GM12878 (cell line): ENCODE measurements at regions not wholly inside any gene's neighbourhood (a gene's known extent, or its start where the extent isn't known, plus 50 kb on each side); places are given as distances from the start of the nearest gene placed in this dataset.
A peak's percentile ranks its signal among the peaks of the same experiment; 100 is the strongest.

Experiments used
- ATAC-seq: fragments of 200-7000 bp; cut with Tn5 transposase; 3 replicates; pipeline ENCODE4 v1.9.1; 2020; ENCODE audit warnings: mild to moderate bottlenecking, moderate library complexity
- BruUV-seq: library from RNA; stranded (reverse); fragments of 400-500 nt; replicated peaks from 2 replicates; lab custom pipeline; 2021; lab: Mats Ljungman, UMichigan
- CTCF ChIA-PET: fragments of 300-600 bp; sonication (Branson Sonifier 250); formaldehyde crosslinking; extraction: SDS; loops from one replicate; lab custom pipeline; 2021; ENCODE audit warnings: inconsistent platforms; lab: Yijun Ruan, JAX
- POLR2A ChIA-PET: fragments of 350-600 bp; formaldehyde crosslinking; extraction: SDS; loops from one replicate; lab custom pipeline; 2021; ENCODE audit warnings: inconsistent platforms; lab: Charles Lee
- RAD21 ChIA-PET: fragments of 300-600 bp; sonication (Branson Sonifier 250); formaldehyde crosslinking; loops from one replicate; lab custom pipeline; 2023; ENCODE audit warnings: antibody characterized with exemption; ENCODE audit not compliant: unreplicated experiment; lab: Charles Lee
- SMC1A ChIA-PET: fragments of 300-600 bp; sonication (Branson Sonifier 250); formaldehyde crosslinking; loops from one replicate; lab custom pipeline; 2023; ENCODE audit not compliant: unreplicated experiment, uncharacterized antibody; lab: Charles Lee
- DNase-seq: peaks from one replicate; pipeline ENCODE4 v3.0.0-alpha.2; 2011; ENCODE audit warnings: low read depth, low spot score
- FAIRE-seq: peaks from 3 replicates; lab custom pipeline; 2011; peaks lifted over from hg19 to GRCh38; lab: Jason Lieb, UNC
- H2AFZ ChIP-seq: 2 replicates; pipeline ENCODE4 v1.6.0; 2011; ENCODE audit warnings: low read depth, low read length, control low read depth; ENCODE audit not compliant: control insufficient read depth
- H3K27ac ChIP-seq: 2 replicates; pipeline ENCODE4 v1.5.1; 2011; ENCODE audit warnings: control low read depth; ENCODE audit not compliant: control insufficient read depth, insufficient read depth
- H3K27me3 ChIP-seq, 2 experiments: replicated peaks in 1 of 2; 2 replicates each; pipeline versions ENCODE4 v1.6.0 to v1.6.1; 2011; ENCODE audit warnings: low read length in 1 of 2; ENCODE audit not compliant: control insufficient read depth in 2 of 2, insufficient read depth in 2 of 2
- H3K36me3 ChIP-seq, 2 experiments: 2 replicates each; pipeline ENCODE4 v1.5.1; 2011; ENCODE audit warnings: low read length in 1 of 2; ENCODE audit not compliant: control insufficient read depth in 2 of 2, insufficient read depth in 2 of 2
- H3K4me1 ChIP-seq: 2 replicates; pipeline ENCODE4 v1.6.1; 2011; ENCODE audit warnings: mild to moderate bottlenecking, low read length, moderate library complexity, mixed read lengths; ENCODE audit not compliant: control insufficient read depth, insufficient read depth
- H3K4me2 ChIP-seq: 2 replicates; pipeline ENCODE4 v1.6.0; 2011; ENCODE audit warnings: control low read depth; ENCODE audit not compliant: control insufficient read depth, insufficient read depth
- H3K4me3 ChIP-seq: fragments of 200-600 bp; sonication (generic); 2 replicates; pipeline ENCODE4 v1.5.1; 2016
- H3K79me2 ChIP-seq: 2 replicates; pipeline ENCODE4 v1.6.0; 2011; ENCODE audit warnings: low read length; ENCODE audit not compliant: control insufficient read depth, insufficient read depth
- H3K9ac ChIP-seq: 2 replicates; pipeline ENCODE4 v1.8.0; 2011; ENCODE audit warnings: low read length, control low read depth, mixed read lengths; ENCODE audit not compliant: control insufficient read depth, insufficient read depth
- H3K9me3 ChIP-seq: replicated peaks from 3 replicates; pipeline ENCODE4 v1.5.1; 2011; ENCODE audit warnings: mild to moderate bottlenecking, low read length; ENCODE audit not compliant: control insufficient read depth, insufficient read depth
- H4K20me1 ChIP-seq: 2 replicates; pipeline ENCODE4 v1.6.0; 2011; ENCODE audit not compliant: control insufficient read depth, insufficient read depth
- BCLAF1 ChIP-seq: fragments of 450-650 bp; IDR thresholded peaks from 2 replicates; pipeline ENCODE4 v1.6.1; 2017; ENCODE audit warnings: antibody characterized with exemption, mild to moderate bottlenecking, moderate library complexity
- BHLHE40 ChIP-seq, 2 experiments: fragments of 450-650 bp in 1 of 2; IDR thresholded peaks; 2 replicates each; pipeline ENCODE4 v1.6.1; 2011 to 2017; ENCODE audit warnings: low read depth in 2 of 2, borderline replicate concordance in 1 of 2, improper control_type of control experiment in 1 of 2, low read length in 1 of 2, mild to moderate bottlenecking in 1 of 2
- KLF5 ChIP-seq: fragments of 450-650 bp; IDR thresholded peaks from 2 replicates; pipeline ENCODE4 v1.6.1; 2014; ENCODE audit warnings: mild to moderate bottlenecking; ENCODE audit not compliant: partially characterized antibody
- RAD51 ChIP-seq: fragments of 450-650 bp; IDR thresholded peaks from 2 replicates; pipeline ENCODE4 v1.6.1; 2016; ENCODE audit warnings: moderate library complexity, mild to moderate bottlenecking, inconsistent platforms
- RBBP5 ChIP-seq: fragments of 200-600 bp; sonication (generic); conservative IDR thresholded peaks from 2 replicates; pipeline ENCODE4 v1.6.1; 2016
- ZNF207 ChIP-seq: fragments of 450-650 bp; IDR thresholded peaks from 2 replicates; pipeline ENCODE4 v1.6.1; 2014; ENCODE audit warnings: antibody characterized with exemption, mild to moderate bottlenecking, borderline replicate concordance
- WGBS: methylation state at CpG from one replicate; pipeline ENCODE4 v1.1.6; 2016; ENCODE audit warnings: low lambda C conversion rate; ENCODE audit not compliant: insufficient replicate concordance, insufficient coverage; ENCODE audit errors: missing lambda C conversion rate; 5-methylcytosine and 5-hydroxymethylcytosine counted together
- in situ Hi-C: fragments of 300-500 bp; cut with MboI; formaldehyde crosslinking; loops from 9 replicates; pipeline ENCODE4 v1.14.3; 2018; ENCODE audit warnings: mixed read lengths
- intact Hi-C: fragments of 100-400 bp; cut with micrococcal nuclease; formaldehyde crosslinking; loops from one replicate; pipeline ENCODE4 v1.14.2; 2022; ENCODE audit not compliant: unreplicated experiment

DNA sequence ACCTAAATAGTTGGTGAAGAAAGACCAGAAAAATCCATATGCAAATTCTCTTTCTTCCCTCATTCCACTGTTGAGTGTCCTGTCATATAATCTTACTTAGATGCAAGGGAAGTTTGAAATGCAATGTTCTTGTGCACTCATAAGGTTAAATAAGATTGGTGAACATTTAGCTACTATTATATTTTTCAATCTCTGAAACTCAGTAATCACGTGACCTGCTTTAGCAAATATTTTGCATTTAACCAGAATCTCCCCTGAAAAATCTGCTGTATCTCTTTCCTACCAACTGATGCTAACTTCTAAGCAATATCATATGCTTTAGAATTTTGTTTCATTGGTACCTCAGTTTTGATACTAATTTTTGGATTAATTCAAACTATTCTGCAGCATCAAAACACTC is 533.2 kb downstream of the RIT2 start:
- Histone ChIP-seq H3K9ac (no peak overlapping the region), H3K4me2 (no peak overlapping the region), H3K4me3 (no peak overlapping the region), H3K27ac (no peak overlapping the region), H4K20me1 (no peaks in the 10 kb centered on the region), H2AFZ (no peak overlapping the region), H3K79me2 (no peaks in the 10 kb centered on the region), H3K4me1 (no peaks in the 10 kb centered on the region), H3K36me3 (no peaks in the 10 kb centered on the region), H3K9me3 (no peaks in the 10 kb centered on the region), H3K27me3 (no peaks in the 10 kb centered on the region)
- SMC1A ChIA-PET = no interaction called here
- POLR2A ChIA-PET = no interaction called here
- RAD21 ChIA-PET = no interaction called here
- no peak for ATAC-seq
- CTCF ChIA-PET = no interaction called here
- intact Hi-C loops (no loop called here), in situ Hi-C loops (no loop called here)
- DNase-seq = no peak
- FAIRE-seq = no peak
- WGBS = 0% methylated on average over 1 of the region's 1 CpG
- TF ChIP-seq RAD51 (peak; percentile 62; the same call in 1 of the 2 replicates), RBBP5 (no peak)
- no TSS peak for BruUV-seq

DNA sequence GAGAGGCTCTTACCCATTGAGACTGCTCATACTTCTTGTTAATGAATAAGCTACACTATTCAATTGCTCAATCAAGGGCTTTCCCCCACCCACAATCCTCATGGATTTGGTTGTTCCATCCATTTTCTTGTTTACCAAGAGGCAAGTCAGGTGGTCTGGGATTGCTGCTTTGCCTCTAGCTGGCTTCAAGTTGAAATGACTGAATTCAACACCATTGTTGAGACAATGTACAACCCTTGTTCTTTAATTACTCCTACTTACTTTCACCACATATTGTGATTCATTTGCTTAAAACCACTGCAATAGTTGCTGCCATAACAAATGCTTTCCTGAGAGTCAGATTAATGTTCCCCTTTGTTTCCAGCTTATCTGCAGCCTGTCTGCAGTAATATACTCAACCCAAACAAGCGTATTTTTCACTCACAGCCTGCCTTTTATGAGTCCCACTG is 532.2 kb downstream of the RIT2 start:
- ATAC-seq = no peak
- POLR2A ChIA-PET = no interaction called here
- TF ChIP-seq BCLAF1 (no peak), KLF5 (no peak), BHLHE40 (IDR thresholded peaks at IDR 0.05; ENCODE audit: borderline replicate concordance in 1 of 2, low read depth in 2 of 2, low read length in 1 of 2) (no peak), ZNF207 (no peak)
- 0% methylated on average over 1 of the region's 1 CpG for WGBS
- H2AFZ ChIP-seq = no peak overlapping the region
- H3K36me3 ChIP-seq = no peaks in the 10 kb centered on the region
- no peaks in the 10 kb centered on the region for H3K9me3 ChIP-seq
- no peak overlapping the region for H3K4me3 ChIP-seq
- H4K20me1 ChIP-seq = no peaks in the 10 kb centered on the region
- H3K79me2 ChIP-seq = no peaks in the 10 kb centered on the region
- SMC1A ChIA-PET = no interaction called here
- no peak overlapping the region for H3K27ac ChIP-seq
- RAD21 ChIA-PET = no interaction called here
- in situ Hi-C loops (no loop called here), intact Hi-C loops (no loop called here)
- H3K27me3 ChIP-seq = no peaks in the 10 kb centered on the region
- no peak for FAIRE-seq
- DNase-seq = no peak
- CTCF ChIA-PET = interaction anchor here (0.9 kb wide), 1 partner anchor 9 kb away, joined by 3 read pairs; no protein-coding TSS in a partner anchor
- H3K4me1 ChIP-seq = no peaks in the 10 kb centered on the region
- H3K4me2 ChIP-seq = no peak overlapping the region
- BruUV-seq = no TSS peak
- H3K9ac ChIP-seq = no peak overlapping the region
